HepG2 (cell line): ENCODE measurements at regions not wholly inside any gene's neighbourhood (a gene's known extent, or its start where the extent isn't known, plus 50 kb on each side); places are given as distances from the start of the nearest gene placed in this dataset.

Experiments
- ATAC-seq: fragments of 200-7000 bp; cut with Tn5 transposase; 3 replicates; pipeline ENCODE4 v1.9.1; 2020; ENCODE audit warnings: mild to moderate bottlenecking, moderate library complexity
- BruUV-seq: library from RNA; stranded (reverse); fragments of 400-500 nt; replicated peaks from 2 replicates; lab custom pipeline; 2021; lab: Mats Ljungman, UMichigan
- CTCF ChIA-PET: fragments of 300-600 bp; formaldehyde crosslinking; extraction: SDS; loops from one replicate; lab custom pipeline; 2021; ENCODE audit warnings: low total read pairs, inconsistent platforms, low intra/inter-chr PET ratio; lab: Yijun Ruan, JAX
- POLR2A ChIA-PET: fragments of 350-600 bp; sonication (Branson Sonifier 250); formaldehyde crosslinking; loops from one replicate; lab custom pipeline; 2020; ENCODE audit warnings: antibody characterized with exemption, inconsistent platforms; lab: Yijun Ruan, JAX
- DNase-seq: peaks from one replicate; pipeline ENCODE4 v3.0.0-alpha.2; 2015; ENCODE audit warnings: low spot score
- FAIRE-seq: peaks from 3 replicates; lab custom pipeline; 2011; peaks lifted over from hg19 to GRCh38; lab: Jason Lieb, UNC
- H2AFZ ChIP-seq: one replicate; pipeline ENCODE4 v1.6.1; 2011; ENCODE audit warnings: low read length, inconsistent platforms
- H3K27ac ChIP-seq: fragments of 300-600 bp; 3 replicates; pipeline ENCODE4 v1.8.0; 2011; ENCODE audit warnings: mixed run types, mild to moderate bottlenecking, mixed read lengths, low read length, inconsistent platforms; ENCODE audit not compliant: insufficient read depth; ENCODE audit errors: extremely low read length
- H3K27me3 ChIP-seq, 2 experiments: fragments of 200-600 bp in 1 of 2; 2 replicates in 1 of 2; 3 replicates in 1 of 2; pipeline versions ENCODE4 v1.6.0 to v1.8.0; 2011; ENCODE audit warnings: low read length in 2 of 2, mild to moderate bottlenecking in 2 of 2, moderate library complexity in 2 of 2, inconsistent platforms in 1 of 2; ENCODE audit not compliant: insufficient read depth in 2 of 2, control insufficient read depth in 1 of 2
- H3K36me3 ChIP-seq, 2 experiments: fragments of 200-600 bp in 1 of 2; replicated peaks in 1 of 2; 2 replicates in 1 of 2; 3 replicates in 1 of 2; pipeline versions ENCODE4 v1.5.1 to v1.8.0; 2011; ENCODE audit warnings: low read length in 2 of 2, inconsistent platforms in 1 of 2; ENCODE audit not compliant: insufficient read depth in 2 of 2, control insufficient read depth in 1 of 2
- H3K4me1 ChIP-seq: 2 replicates; pipeline ENCODE4 v1.5.1; 2012; ENCODE audit warnings: low read length, inconsistent platforms; ENCODE audit not compliant: insufficient read depth
- H3K4me2 ChIP-seq: 2 replicates; pipeline ENCODE4 v1.6.0; 2011; ENCODE audit warnings: low read depth, low read length, inconsistent platforms
- H3K4me3 ChIP-seq, 3 experiments: fragments of 200-600 bp in 1 of 3; sonication (generic), shearing (Covaris generic) in 1 of 3; replicated peaks in 1 of 3; 2 replicates each; pipeline ENCODE4 v1.5.1; 2011 to 2016; ENCODE audit warnings: low read length in 3 of 3, inconsistent platforms in 2 of 3, low read depth in 2 of 3, mild to moderate bottlenecking in 2 of 3, control low read depth in 1 of 3, mixed read lengths in 1 of 3; ENCODE audit not compliant: insufficient read depth in 1 of 3
- H3K79me2 ChIP-seq: one replicate; pipeline ENCODE4 v1.6.1; 2011; ENCODE audit warnings: low read length, inconsistent platforms; ENCODE audit not compliant: insufficient read depth
- H3K9ac ChIP-seq: 2 replicates; pipeline ENCODE4 v1.6.0; 2011; ENCODE audit warnings: mild to moderate bottlenecking, low read depth, low read length, inconsistent platforms; ENCODE audit not compliant: insufficient read depth
- H3K9me3 ChIP-seq: 2 replicates; pipeline ENCODE4 v1.5.1; 2012; ENCODE audit warnings: mild to moderate bottlenecking, low read length
- H4K20me1 ChIP-seq: 2 replicates; pipeline ENCODE4 v1.6.0; 2011; ENCODE audit warnings: inconsistent platforms, mild to moderate bottlenecking, low read length, moderate library complexity; ENCODE audit not compliant: insufficient read depth
- GPN1 ChIP-seq: sonication (generic); formaldehyde crosslinking; IDR thresholded peaks from 2 replicates; pipeline ENCODE4 v1.5.1; 2020; ENCODE audit warnings: missing genetic modification reagents, borderline replicate concordance
- MAFF ChIP-seq: IDR thresholded peaks from 2 replicates; pipeline ENCODE4 v1.6.1; 2011; ENCODE audit warnings: low read depth, low read length, improper control_type of control experiment
- MAFK ChIP-seq, 2 experiments: IDR thresholded peaks in 1 of 2; conservative IDR thresholded peaks in 1 of 2; 2 replicates each; pipeline ENCODE4 v1.6.1; 2011; ENCODE audit warnings: improper control_type of control experiment in 2 of 2, low read length in 2 of 2
- ZHX2 ChIP-seq, 2 experiments: sonication (generic) in 1 of 2; formaldehyde crosslinking in 1 of 2; IDR thresholded peaks; 2 replicates each; pipeline versions ENCODE4 v1.6.1 to v1.9.0; 2014 to 2022; ENCODE audit warnings: antibody characterized with exemption in 1 of 2, borderline replicate concordance in 1 of 2, inconsistent platforms in 1 of 2, low read depth in 1 of 2, missing genetic modification reagents in 1 of 2
- in situ Hi-C: cut with HindIII; loops from 2 replicates; pipeline ENCODE4 v1.10.0; 2017; ENCODE audit warnings: low pct_unique_long_range_greater_than_20kb; ENCODE audit not compliant: extremely low pct_ligation_motif_present
- intact Hi-C: fragments of 100-400 bp; cut with micrococcal nuclease; formaldehyde crosslinking; loops from one replicate; pipeline ENCODE4 v1.10.0; 2022; ENCODE audit not compliant: unreplicated experiment

- Histone ChIP-seq H3K4me1 (no peaks in the 10 kb centered on the region), H3K9ac (no peak overlapping the region), H4K20me1 (no peaks in the 10 kb centered on the region), H3K4me3 (no peak overlapping the region), H3K27ac (no peak overlapping the region), H3K27me3 (no peaks in the 10 kb centered on the region), H3K9me3 (peaks cover 79% of the 10 kb centered on the region), H3K4me2 (no peak overlapping the region), H3K36me3 (no peaks in the 10 kb centered on the region), H3K79me2 (no peaks in the 10 kb centered on the region), H2AFZ (no peak overlapping the region)
- in situ Hi-C loops: no loop called here
- ChIA-PET CTCF (no interaction called here), POLR2A (no interaction called here)
- TF ChIP-seq MAFF: 0 out of 2 replicates have a peak, but pooled peaks have one; percentile 16
- peak in 1 of 2 experiments; percentile 55; a peak in 2 of 4 replicates for TF ChIP-seq MAFK (conservative IDR thresholded peaks at IDR 0.05 in 1 of 2, IDR thresholded peaks at IDR 0.05 in 1 of 2; ENCODE audit: low read length in 2 of 2)
- TF ChIP-seq GPN1 (CRISPR knock-in tag): no peak
- no peak for TF ChIP-seq ZHX2 (IDR thresholded peaks at IDR 0.05; ENCODE audit: low read depth)
- TF ChIP-seq ZHX2 (CRISPR knock-in tag; IDR thresholded peaks at IDR 0.05; ENCODE audit: borderline replicate concordance): no peak
- intact Hi-C loops: no loop called here
- FAIRE-seq: no peak
- no peak for DNase-seq
- ATAC-seq: no peak
- no TSS peak for BruUV-seq
Observed at GRCh38 chr1:164250365-164250764, 308.6 kb upstream of the PBX1 start.
